ENCODE measurements at regions not wholly inside any gene's neighbourhood (a gene's known extent, or its start where the extent isn't known, plus 50 kb on each side); places are given as distances from the start of the nearest gene placed in this dataset.

- peak; percentile 39 for DNase-seq
These were observed 278.3 kb downstream of the EIPR1 start for GRCh38 chr2:3099145-3099859.

GRCh38 chr2:3098231-3098630 lies 279.4 kb downstream of the EIPR1 start:
- no peak for DNase-seq

GRCh38 chr2:3097804-3098203 lies 279.8 kb downstream of the EIPR1 start:
- DNase-seq: no peak

- DNase-seq: no peak
These were observed 282.3 kb downstream of the EIPR1 start for GRCh38 chr2:3094999-3095958.

- no peak for DNase-seq
These were observed 283.3 kb downstream of the EIPR1 start for GRCh38 chr2:3094318-3094717.

- no peak for DNase-seq
These were observed 285.9 kb downstream of the EIPR1 start for GRCh38 chr2:3091696-3092095.

- no peak for DNase-seq
These were observed 294.9 kb downstream of the EIPR1 start for GRCh38 chr2:3082705-3083104.

- no peak for DNase-seq
These were observed 297.4 kb downstream of the EIPR1 start for GRCh38 chr2:3079959-3080948.

- DNase-seq: no peak
These were observed 298.2 kb downstream of the EIPR1 start for GRCh38 chr2:3079466-3079865.

- DNase-seq: no peak
These were observed 298.9 kb downstream of the EIPR1 start for GRCh38 chr2:3078684-3079083.

- peak; percentile 61 for DNase-seq
These were observed 300.6 kb downstream of the EIPR1 start for GRCh38 chr2:3076848-3077642.

GRCh38 chr2:3075991-3076340 lies 301.7 kb downstream of the EIPR1 start:
- no peak for DNase-seq

- no peak for DNase-seq
These were observed 302.2 kb downstream of the EIPR1 start for GRCh38 chr2:3075316-3075990.

GRCh38 chr2:3073704-3074103 lies 303.9 kb downstream of the EIPR1 start:
- DNase-seq: no peak

GRCh38 chr2:3073041-3073595 lies 304.5 kb downstream of the EIPR1 start:
- DNase-seq: peak; percentile 9

- DNase-seq: no peak
These were observed 305.8 kb downstream of the EIPR1 start for GRCh38 chr2:3071685-3072263.

GRCh38 chr2:3066831-3067230 lies 310.8 kb downstream of the EIPR1 start:
- DNase-seq: no peak

- no peak for DNase-seq
These were observed 311.7 kb downstream of the EIPR1 start for GRCh38 chr2:3065928-3066327.

GRCh38 chr2:3062476-3063260 lies 314.9 kb downstream of the EIPR1 start:
- no peak for DNase-seq

GRCh38 chr2:3060049-3060448 lies 317.6 kb downstream of the EIPR1 start:
- DNase-seq: no peak
